Loucy (cell line): ENCODE measurements at regions not wholly inside any gene's neighbourhood (a gene's known extent, or its start where the extent isn't known, plus 50 kb on each side); places are given as distances from the start of the nearest gene placed in this dataset.

Experiments
- CTCF ChIP-seq: fragments of 200-600 bp; sonication (generic); conservative IDR thresholded peaks from 2 replicates; pipeline ENCODE4 v1.5.1; 2014; ENCODE audit warnings: mild to moderate bottlenecking, antibody characterized with exemption, low read length
- EZH2phosphoT487 ChIP-seq: fragments of 200-600 bp; IDR thresholded peaks from 2 replicates; pipeline ENCODE4 v1.6.1; 2018; ENCODE audit warnings: antibody characterized with exemption, mild to moderate bottlenecking, moderate library complexity, borderline replicate concordance

DNA sequence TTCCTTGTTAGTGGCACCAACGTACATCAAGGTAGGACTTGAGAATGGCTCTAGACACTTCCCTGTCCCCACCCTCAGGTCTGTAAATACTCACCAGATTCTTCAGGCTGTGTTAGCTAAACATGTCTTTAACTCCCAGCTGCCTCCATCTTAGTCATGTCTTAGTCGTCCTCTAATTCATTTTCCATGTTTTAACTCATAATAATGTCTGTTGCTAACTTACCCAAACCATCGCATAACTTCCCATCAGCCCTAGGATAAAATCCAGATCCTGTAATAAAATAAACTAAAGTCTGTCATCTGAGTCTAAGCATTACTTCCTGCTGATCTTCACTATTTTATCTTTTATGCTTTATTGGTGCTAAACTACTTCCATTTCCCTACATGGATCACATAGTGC is 600.0 kb upstream of the CELF2 start:
- TF ChIP-seq EZH2phosphoT487 (no peak), CTCF (no peak)
